Keratinocyte (primary cell): ENCODE measurements at regions not wholly inside any gene's neighbourhood (a gene's known extent, or its start where the extent isn't known, plus 50 kb on each side); places are given as distances from the start of the nearest gene placed in this dataset.

Experiments used
- DNase-seq: peaks from one replicate; pipeline ENCODE4 v3.0.0-alpha.2; 2011; ENCODE audit warnings: low read depth, missing footprints, low spot score
- FAIRE-seq: peaks from 2 replicates; lab custom pipeline; 2011; peaks lifted over from hg19 to GRCh38; lab: Jason Lieb, UNC
- H2AFZ ChIP-seq: 2 replicates; pipeline ENCODE4 v1.6.0; 2012; ENCODE audit warnings: low read length, control low read depth, inconsistent platforms; ENCODE audit not compliant: control insufficient read depth
- H3K27ac ChIP-seq: 2 replicates; pipeline ENCODE4 v1.5.1; 2011; ENCODE audit warnings: low read length; ENCODE audit not compliant: control insufficient read depth, insufficient read depth
- H3K27me3 ChIP-seq: 3 replicates; pipeline ENCODE4 v1.6.0; 2011; ENCODE audit warnings: low read length; ENCODE audit not compliant: control insufficient read depth, insufficient read depth; ENCODE audit errors: extremely low read depth
- H3K36me3 ChIP-seq, 2 experiments: 2 replicates in 1 of 2; 3 replicates in 1 of 2; pipeline ENCODE4 v1.5.1; 2011; ENCODE audit warnings: low read length in 2 of 2, mild to moderate bottlenecking in 1 of 2; ENCODE audit not compliant: control insufficient read depth in 2 of 2, insufficient read depth in 2 of 2; ENCODE audit errors: extremely low read depth in 1 of 2
- H3K4me1 ChIP-seq: 3 replicates; pipeline ENCODE4 v1.5.1; 2011; ENCODE audit warnings: low read length; ENCODE audit not compliant: control insufficient read depth, insufficient read depth; ENCODE audit errors: extremely low read depth
- H3K4me2 ChIP-seq: 3 replicates; pipeline ENCODE4 v1.6.0; 2011; ENCODE audit warnings: low read depth, low read length; ENCODE audit not compliant: control insufficient read depth, insufficient read depth; ENCODE audit errors: extremely low read depth
- H3K4me3 ChIP-seq, 3 experiments: fragments of 200-600 bp in 1 of 3; sonication (generic) in 1 of 3; 2 replicates in 2 of 3; 3 replicates in 1 of 3; pipeline ENCODE4 v1.5.1; 2011 to 2016; ENCODE audit warnings: low read length in 3 of 3, mild to moderate bottlenecking in 3 of 3, control low read depth in 2 of 3, inconsistent platforms in 1 of 3, low read depth in 1 of 3, mixed read lengths in 1 of 3, mixed run types in 1 of 3, moderate library complexity in 1 of 3; ENCODE audit not compliant: control insufficient read depth in 2 of 3, insufficient read depth in 2 of 3; ENCODE audit errors: extremely low read depth in 1 of 3
- H3K79me2 ChIP-seq: 2 replicates; pipeline ENCODE4 v1.6.0; 2012; ENCODE audit warnings: low read length; ENCODE audit not compliant: control insufficient read depth, insufficient read depth
- H3K9ac ChIP-seq: 3 replicates; pipeline ENCODE4 v1.6.0; 2011; ENCODE audit warnings: low read length; ENCODE audit not compliant: control insufficient read depth, insufficient read depth; ENCODE audit errors: extremely low read depth
- H3K9me1 ChIP-seq: 3 replicates; pipeline ENCODE4 v1.6.0; 2011; ENCODE audit warnings: low read length; ENCODE audit not compliant: control insufficient read depth, insufficient read depth; ENCODE audit errors: extremely low read depth
- H3K9me3 ChIP-seq: 2 replicates; pipeline ENCODE4 v1.5.1; 2012; ENCODE audit warnings: low read depth, low read length; ENCODE audit not compliant: control insufficient read depth
- H4K20me1 ChIP-seq: 3 replicates; pipeline ENCODE4 v1.6.0; 2011; ENCODE audit warnings: low read length; ENCODE audit not compliant: control insufficient read depth, insufficient read depth; ENCODE audit errors: extremely low read depth
- CTCF ChIP-seq, 3 experiments: IDR thresholded peaks in 1 of 3; conservative IDR thresholded peaks in 1 of 3; optimal IDR thresholded peaks in 1 of 3; 2 replicates in 2 of 3; 3 replicates in 1 of 3; pipeline versions ENCODE3 to v1.5.1; 2011; ENCODE audit warnings: low read length in 3 of 3, mild to moderate bottlenecking in 3 of 3, moderate library complexity in 2 of 3, control low read depth in 1 of 3, inconsistent platforms in 1 of 3; ENCODE audit not compliant: insufficient read depth in 2 of 3; ENCODE audit errors: extremely low read depth in 1 of 3
- EZH2 ChIP-seq: IDR thresholded peaks from one replicate; pipeline ENCODE4 v1.6.1; 2012; ENCODE audit warnings: inconsistent platforms, mild to moderate bottlenecking, low read length, moderate library complexity
- dilution Hi-C: fragments of 300-500 bp; cut with MboI; formaldehyde crosslinking; loops from one replicate; pipeline ENCODE4 v1.7.0; 2020; ENCODE audit warnings: low sequenced_read_pairs; ENCODE audit not compliant: extremely low pct_ligation_motif_present

DNA sequence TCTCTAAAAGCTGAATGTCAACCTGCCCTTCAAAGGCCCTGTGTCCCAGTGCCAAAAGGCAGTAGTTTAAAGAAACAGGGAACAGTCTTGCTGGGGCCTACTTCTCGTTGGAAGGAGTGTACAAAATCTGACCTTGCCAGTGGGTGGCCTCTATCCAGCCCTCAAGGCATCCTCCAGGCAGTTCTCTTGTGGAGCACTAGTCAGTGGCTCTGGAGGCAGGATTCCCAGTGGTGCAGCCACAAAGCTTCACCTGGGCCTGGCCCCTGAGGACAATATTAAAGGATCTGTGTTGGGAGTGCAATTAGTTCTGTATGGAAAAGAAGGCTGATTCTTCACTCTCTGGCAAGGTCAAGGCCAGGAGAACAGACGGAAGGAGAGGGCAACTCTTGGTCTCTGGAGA, 237.8 kb upstream of the ADAMTS9 start:
- Histone ChIP-seq H3K27ac (no peak overlapping the region), H3K79me2 (no peaks in the 10 kb centered on the region), H3K4me2 (no peak overlapping the region), H3K4me1 (no peaks in the 10 kb centered on the region), H3K9me1 (no peaks in the 10 kb centered on the region), H2AFZ (no peak overlapping the region), H3K27me3 (no peaks in the 10 kb centered on the region), H4K20me1 (no peaks in the 10 kb centered on the region), H3K9ac (no peak overlapping the region), H3K4me3 (no peak overlapping the region), H3K9me3 (no peaks in the 10 kb centered on the region), H3K36me3 (no peaks in the 10 kb centered on the region)
- no peak for DNase-seq
- dilution Hi-C loops: no loop called here
- TF ChIP-seq EZH2: no peak
- no peak for TF ChIP-seq CTCF (optimal IDR thresholded peaks at IDR 0.05 in 1 of 3, IDR thresholded peaks at IDR 0.05 in 1 of 3, conservative IDR thresholded peaks at IDR 0.05 in 1 of 3; ENCODE audit: extremely low read depth in 1 of 3, insufficient read depth in 2 of 3, low read length in 3 of 3)
- no peak for FAIRE-seq

GRCh38 chr3:64924961-64925360, 237.2 kb upstream of the ADAMTS9 start:
- Histone ChIP-seq H3K27me3 (no peaks in the 10 kb centered on the region), H4K20me1 (no peaks in the 10 kb centered on the region), H3K9me3 (no peaks in the 10 kb centered on the region), H3K4me3 (no peak overlapping the region), H3K9me1 (no peaks in the 10 kb centered on the region), H3K4me1 (no peaks in the 10 kb centered on the region), H3K27ac (no peak overlapping the region), H2AFZ (no peak overlapping the region), H3K79me2 (no peaks in the 10 kb centered on the region), H3K4me2 (no peak overlapping the region), H3K9ac (no peak overlapping the region), H3K36me3 (no peaks in the 10 kb centered on the region)
- FAIRE-seq (no peak), DNase-seq (no peak)
- TF ChIP-seq CTCF (optimal IDR thresholded peaks at IDR 0.05 in 1 of 3, IDR thresholded peaks at IDR 0.05 in 1 of 3, conservative IDR thresholded peaks at IDR 0.05 in 1 of 3; ENCODE audit: extremely low read depth in 1 of 3, insufficient read depth in 2 of 3, low read length in 3 of 3) (no peak), EZH2 (no peak)
- dilution Hi-C loops: no loop called here
